T47D (cell line): ENCODE measurements at regions not wholly inside any gene's neighbourhood (a gene's known extent, or its start where the extent isn't known, plus 50 kb on each side); places are given as distances from the start of the nearest gene placed in this dataset.
"Not testable (repeated sequence)": the region's sequence is repeated elsewhere in the genome, so short reads cannot be mapped to it uniquely, and the experiment has no call there.

Experiments
- DNase-seq, 2 experiments: peaks; one replicate each; pipeline versions ENCODE4 v3.0.0 to v3.0.0-alpha.2; 2011 to 2012; ENCODE audit warnings: low read depth in 1 of 2, low spot score in 1 of 2
- JUND ChIP-seq: IDR thresholded peaks from 2 replicates; pipeline ENCODE4 v1.6.1; 2012; ENCODE audit warnings: low read depth
- in situ Hi-C: cut with HindIII; loops from 2 replicates; pipeline ENCODE4 v1.10.0; 2016; ENCODE audit warnings: low sequenced_read_pairs, low pct_unique_long_range_greater_than_20kb

DNA sequence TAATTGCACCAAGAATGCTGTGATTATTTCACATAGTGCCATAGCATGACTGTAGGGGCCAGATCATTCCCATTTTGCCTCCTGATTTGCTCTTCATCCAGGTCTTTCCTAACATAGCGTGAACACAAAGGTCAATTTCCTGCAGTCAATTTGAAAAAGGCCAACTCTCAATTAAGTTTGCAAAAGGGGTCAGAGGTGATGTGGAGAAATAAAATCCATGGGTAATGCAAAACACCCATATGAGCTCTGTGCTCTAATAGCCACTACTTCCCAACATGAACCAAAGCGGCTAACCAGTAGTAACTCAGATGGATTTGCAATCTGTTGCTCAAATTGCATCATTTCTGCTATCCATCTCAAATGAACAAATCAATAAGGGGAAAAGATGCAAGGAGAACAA, 275.5 kb upstream of the SOX9 start:
- no peak for DNase-seq
- TF ChIP-seq JUND: no peak

GRCh38 chr17:71846561-71847110, 274.2 kb upstream of the SOX9 start:
- no peak for DNase-seq
- no peak for TF ChIP-seq JUND
- in situ Hi-C loops: no loop called here

More for the DNA sequence above, 275.5 kb upstream of the SOX9 start:
- in situ Hi-C loops: no loop called here

DNA sequence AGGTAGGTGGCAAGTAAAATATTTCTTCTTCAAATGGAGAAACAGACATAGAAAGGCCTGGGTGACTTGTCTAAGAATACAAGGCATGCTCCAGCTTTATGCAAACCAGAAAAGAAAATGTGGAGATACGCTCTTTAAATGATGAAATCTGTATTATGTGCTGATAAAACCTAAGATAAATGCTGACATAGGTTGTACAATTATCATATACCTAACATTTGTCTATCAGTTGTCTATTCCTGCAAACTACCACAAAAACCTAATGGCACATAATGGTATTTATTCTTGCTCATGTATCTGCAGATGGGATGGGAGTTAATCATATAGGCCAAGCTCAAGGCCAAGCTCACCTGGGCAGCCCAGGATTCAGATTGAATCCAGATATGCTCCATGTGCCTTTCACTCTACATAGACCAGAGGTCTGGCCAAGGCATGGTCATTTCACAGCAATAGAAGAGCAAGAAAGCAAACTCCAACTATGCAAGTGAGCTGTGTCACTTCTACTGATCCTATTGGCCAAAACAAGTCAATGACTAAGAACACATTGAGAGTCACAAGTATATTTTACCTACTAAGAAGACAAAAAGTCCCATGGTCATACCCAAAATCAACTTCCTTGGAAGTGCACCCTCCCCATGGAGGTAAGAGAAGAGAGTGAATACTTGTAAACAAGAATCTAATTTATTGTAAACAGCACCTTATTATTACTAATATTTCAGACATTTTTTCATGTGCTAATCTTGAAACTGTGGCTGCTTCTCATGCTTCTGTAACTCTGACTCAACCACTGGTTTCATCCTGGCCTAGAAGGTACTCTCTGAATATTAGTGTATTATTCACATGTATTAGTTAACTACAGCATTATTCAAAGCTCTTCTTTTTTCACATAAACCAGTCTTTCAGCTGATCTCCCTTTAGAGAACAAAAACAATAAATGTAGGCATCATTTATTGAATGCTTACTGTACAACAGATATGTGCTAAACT, 270.7 kb upstream of the SOX9 start:
- no peak for TF ChIP-seq JUND
- in situ Hi-C loops: no loop called here
- no peak for DNase-seq

- TF ChIP-seq JUND: no peak
- in situ Hi-C loops: no loop called here
- DNase-seq: no peak
Observed at GRCh38 chr17:71850812-71851211, 270.0 kb upstream of the SOX9 start.

DNA sequence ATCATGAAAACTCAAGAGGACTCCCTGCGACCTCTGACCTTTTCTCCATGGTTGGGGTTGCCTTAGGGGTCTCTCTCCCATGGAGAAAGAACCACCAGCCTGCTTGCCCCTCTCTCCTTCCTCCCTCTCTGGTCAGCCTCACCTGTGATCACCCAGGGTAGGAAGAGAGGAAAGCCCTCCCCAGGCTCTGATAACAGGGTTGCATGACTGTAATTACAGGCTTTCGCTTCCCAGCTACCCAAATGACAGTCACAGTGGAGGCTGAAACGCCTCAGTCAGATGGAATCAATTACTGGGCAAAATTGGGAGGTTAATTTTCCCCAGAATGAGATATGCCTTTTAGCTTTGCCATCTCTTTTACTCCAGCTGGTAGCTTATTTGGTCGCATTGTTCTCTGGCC, 265.8 kb upstream of the SOX9 start:
- TF ChIP-seq JUND: no peak
- DNase-seq: no peak
- in situ Hi-C loops: no loop called here

GRCh38 chr17:71864755-71865154, 256.1 kb upstream of the SOX9 start:
- TF ChIP-seq JUND: no peak
- no peak for DNase-seq
- in situ Hi-C loops: no loop called here

- in situ Hi-C loops: no loop called here
- no peak for TF ChIP-seq JUND
- no peak for DNase-seq
Observed at GRCh38 chr17:71866095-71866494, 254.7 kb upstream of the SOX9 start.

DNA sequence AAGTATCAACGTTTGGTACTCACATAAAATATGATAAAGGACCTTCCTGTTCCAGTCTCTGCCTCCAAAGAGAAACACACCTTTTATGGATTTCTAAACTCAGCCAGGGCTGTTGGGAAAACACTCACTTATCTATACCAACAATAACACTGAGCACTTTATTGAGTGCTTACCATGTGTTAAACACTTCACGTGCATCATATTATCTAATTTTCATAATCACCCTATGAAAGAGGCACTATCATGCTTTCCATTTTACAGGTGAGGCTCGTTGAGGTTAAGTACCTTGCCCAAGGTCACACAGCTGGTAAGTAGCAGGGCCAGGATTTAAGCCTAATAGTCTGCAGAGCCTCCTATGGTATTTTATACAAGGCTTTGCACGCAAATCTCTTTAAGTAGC, 251.5 kb upstream of the SOX9 start:
- TF ChIP-seq JUND: no peak

DNA sequence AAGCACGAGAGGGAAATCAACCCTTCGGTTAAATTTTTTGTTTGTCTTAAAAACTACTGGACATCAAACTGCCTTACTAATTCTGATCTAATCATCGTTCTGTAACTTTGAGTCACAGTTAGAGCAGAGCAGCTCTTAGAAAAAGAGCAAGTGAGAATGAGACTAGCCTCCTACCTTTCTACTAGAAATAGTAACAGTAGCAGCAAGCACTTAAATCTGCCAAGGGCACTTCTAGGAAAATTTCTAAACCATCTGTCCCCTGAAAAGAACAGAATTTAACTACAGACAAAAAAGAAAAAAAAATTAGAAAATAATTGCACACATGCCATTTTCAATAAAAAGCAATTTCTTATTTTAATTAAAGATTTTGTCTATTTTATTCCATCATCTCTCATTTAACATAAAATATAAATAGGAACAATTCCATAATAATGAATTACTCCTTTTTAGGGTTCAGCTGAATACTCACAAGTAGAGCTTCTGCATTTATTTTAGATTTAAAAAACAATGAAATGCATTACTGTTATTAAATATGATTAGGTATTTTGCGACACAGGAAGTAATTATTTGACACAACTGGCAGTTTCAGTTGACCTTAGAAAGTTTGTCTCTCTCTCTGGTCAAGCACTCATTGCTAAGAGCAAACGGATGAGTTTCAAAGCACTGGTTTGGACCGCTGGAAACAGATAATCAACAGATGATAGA, 250.8 kb upstream of the SOX9 start:
- no peak for TF ChIP-seq JUND
- in situ Hi-C loops: no loop called here

More for the DNA sequence above, 251.5 kb upstream of the SOX9 start:
- no peak for DNase-seq
- in situ Hi-C loops: no loop called here

GRCh38 chr17:71870546-71870862, 250.3 kb upstream of the SOX9 start:
- no peak for DNase-seq
- in situ Hi-C loops: no loop called here

More for the DNA sequence above, 250.8 kb upstream of the SOX9 start:
- no peak for DNase-seq

GRCh38 chr17:71872843-71873485, 247.9 kb upstream of the SOX9 start:
- DNase-seq: no peak
- no peak for TF ChIP-seq JUND
- in situ Hi-C loops: no loop called here

More at GRCh38 chr17:71870546-71870862, 250.3 kb upstream of the SOX9 start:
- TF ChIP-seq JUND: no peak

GRCh38 chr17:71874773-71875172, 246.0 kb upstream of the SOX9 start:
- in situ Hi-C loops, DNase-seq: not testable (repeated sequence)
